Esophagus muscularis mucosa (tissue), 4 donors: ENCODE measurements at regions not wholly inside any gene's neighbourhood (a gene's known extent, or its start where the extent isn't known, plus 50 kb on each side); places are given as distances from the start of the nearest gene placed in this dataset.
A peak's percentile ranks its signal among the peaks of the same experiment; 100 is the strongest.
"Not testable (repeated sequence)": the region's sequence is repeated elsewhere in the genome, so short reads cannot be mapped to it uniquely, and the experiment has no call there.

ENCODE experiments used
- DNase-seq: peaks from one replicate; pipeline ENCODE4 v3.0.0-alpha.2; 2017; ENCODE audit errors: extremely low spot score
- H3K27ac ChIP-seq, 4 donors: fragments of 200-600 bp; sonication (generic); replicated peaks in 1 of 4; 1 replicate in 3 of 4; 2 replicates in 1 of 4; pipeline ENCODE4 v1.5.1; 2016 to 2019; ENCODE audit warnings: mild to moderate bottlenecking in 1 of 4
- H3K27me3 ChIP-seq, 4 donors: fragments of 200-600 bp; sonication (generic); one replicate each; pipeline versions ENCODE4 v1.5.1 to v1.6.0; 2016 to 2019
- H3K36me3 ChIP-seq, 4 donors: fragments of 200-600 bp; sonication (generic); one replicate each; pipeline ENCODE4 v1.5.1; 2016 to 2019
- H3K4me1 ChIP-seq, 4 donors: fragments of 200-600 bp; sonication (generic); one replicate each; pipeline ENCODE4 v1.5.1; 2016 to 2019
- H3K4me3 ChIP-seq, 4 donors: fragments of 200-600 bp; sonication (generic); 1 replicate in 2 of 4; 2 replicates in 2 of 4; pipeline ENCODE4 v1.5.1; 2016 to 2019; ENCODE audit warnings: mild to moderate bottlenecking in 4 of 4, moderate library complexity in 1 of 4
- H3K9me3 ChIP-seq, 4 donors: fragments of 200-600 bp; sonication (generic); 1 replicate in 3 of 4; 2 replicates in 1 of 4; pipeline ENCODE4 v1.5.1; 2016 to 2019
- CTCF ChIP-seq, 3 experiments: fragments of 200-600 bp in 2 of 3; fragments of 450-650 bp in 1 of 3; sonication (generic) in 2 of 3; IDR thresholded peaks; one replicate each; pipeline ENCODE4 v1.5.1; 2017 to 2019; ENCODE audit warnings: antibody characterized with exemption in 3 of 3, mild to moderate bottlenecking in 2 of 3, moderate library complexity in 1 of 3
- EP300 ChIP-seq: sonication (generic); formaldehyde crosslinking; IDR thresholded peaks from one replicate; pipeline ENCODE4 v1.6.1; 2017; ENCODE audit warnings: antibody characterized with exemption
- POLR2A ChIP-seq: fragments of 450-650 bp; IDR thresholded peaks from one replicate; pipeline ENCODE4 v1.6.1; 2017; ENCODE audit warnings: antibody characterized with exemption, moderate library complexity, mild to moderate bottlenecking, low read depth
- POLR2AphosphoS5 ChIP-seq, 2 donors: sonication (generic); formaldehyde crosslinking; IDR thresholded peaks; one replicate each; pipeline ENCODE4 v1.6.1; 2017; ENCODE audit warnings: antibody characterized with exemption in 2 of 2
- WGBS: methylation state at CpG from one replicate; pipeline ENCODE4 v1.1.5; 2018; 5-methylcytosine and 5-hydroxymethylcytosine counted together
- intact Hi-C: fragments of 100-400 bp; cut with DNase I; formaldehyde crosslinking; loops from one replicate; pipeline ENCODE4 v1.15.1; 2023
- small RNA-seq, 3 donors: library from RNA; depleted of rRNA; stranded (forward); fragments of <200 nt; gene quantifications; one replicate each; pipeline ENCODE3, GENCODE V24; 2016

- Histone ChIP-seq H3K27me3 (no peaks in the 10 kb centered on the region), H3K27ac (peak overlapping the region in 2 of 4 donors; percentile 23 to 44), H3K9me3 (no peaks in the 10 kb centered on the region), H3K36me3 (no peaks in the 10 kb centered on the region), H3K4me1 (peaks cover 0 to 8% (median 5%) of the 10 kb centered on the region in 4 donors), H3K4me3 (no peak overlapping the region)
- intact Hi-C loops = no loop called here
- no peak for DNase-seq
- TF ChIP-seq POLR2A = no peak
- TF ChIP-seq CTCF (IDR thresholded peaks at IDR 0.05) = no peak
- no peak for TF ChIP-seq EP300
- TF ChIP-seq POLR2AphosphoS5 (IDR thresholded peaks at IDR 0.05) = no peak
- 28% methylated on average over 2 of the region's 2 CpGs for WGBS
These were observed 56.2 kb upstream of the LPAR1 start for GRCh38 chr9:111094433-111094924.

GRCh38 chr9:111092167-111092566, 53.9 kb upstream of the LPAR1 start:
- not testable (repeated sequence) for DNase-seq
- 100% methylated on average over 1 of the region's 1 CpG for WGBS

More at GRCh38 chr9:111092167-111092566, 53.9 kb upstream of the LPAR1 start:
- H3K27me3 ChIP-seq, H3K4me1 ChIP-seq, H3K36me3 ChIP-seq, H3K9me3 ChIP-seq, H3K27ac ChIP-seq, intact Hi-C loops, H3K4me3 ChIP-seq: not testable (repeated sequence)

Small RNAs in the stretch of these regions (small RNA-seq; reads per million reads assigned to genes)
- gene MIR7702 (0 to 0.42 (median 0.34) reads per million in 3 donors), gene RNY4P18 (0.19 to 0.42 (median 0.34) reads per million in 3 donors)
